SK-N-SH (cell line): ENCODE measurements at regions not wholly inside any gene's neighbourhood (a gene's known extent, or its start where the extent isn't known, plus 50 kb on each side); places are given as distances from the start of the nearest gene placed in this dataset.

ENCODE experiments used
- CTCF ChIA-PET: fragments of 300-600, 350-600 bp; formaldehyde crosslinking; extraction: SDS; loops from one replicate; lab custom pipeline; 2021; lab: Yijun Ruan, JAX
- POLR2A ChIA-PET: fragments of 350-600 bp; sonication (Branson Sonifier 250); formaldehyde crosslinking; extraction: SDS; loops from one replicate; lab custom pipeline; 2020; ENCODE audit warnings: antibody characterized with exemption, inconsistent platforms; lab: Yijun Ruan, JAX
- DNase-seq: peaks from one replicate; pipeline ENCODE4 v3.0.0; 2012
- H2AFZ ChIP-seq: fragments of 200-600 bp; sonication (generic); 2 replicates; pipeline ENCODE4 v1.8.1; 2016; ENCODE audit warnings: antibody characterized with exemption, mild to moderate bottlenecking, low read depth
- H3F3A ChIP-seq: fragments of 200-600 bp; sonication (generic); replicated peaks from 2 replicates; pipeline ENCODE3; 2016; ENCODE audit warnings: antibody characterized with exemption, mild to moderate bottlenecking; ENCODE audit not compliant: insufficient read depth
- H3K27ac ChIP-seq, 2 experiments: fragments of 200-500 bp in 1 of 2; fragments of 200-600 bp in 1 of 2; sonication (Bioruptor generic) in 1 of 2; sonication (generic), shearing (Covaris generic) in 1 of 2; 2 replicates each; pipeline versions ENCODE4 v1.5.1 to v1.6.1; 2014 to 2016; ENCODE audit warnings: low read depth in 2 of 2, inconsistent platforms in 1 of 2, low read length in 1 of 2, mild to moderate bottlenecking in 1 of 2, mixed read lengths in 1 of 2
- H3K27me3 ChIP-seq: fragments of 200-600 bp; sonication (generic), shearing (Covaris generic); 2 replicates; pipeline ENCODE4 v1.6.1; 2016; ENCODE audit warnings: mixed run types; ENCODE audit not compliant: insufficient read depth
- H3K36me3 ChIP-seq, 2 experiments: fragments of 200-500 bp in 1 of 2; fragments of 200-600 bp in 1 of 2; sonication (Bioruptor generic) in 1 of 2; sonication (generic) in 1 of 2; replicated peaks in 1 of 2; 2 replicates each; pipeline versions ENCODE3 to v1.5.1; 2014 to 2016; ENCODE audit warnings: low read length in 1 of 2, mild to moderate bottlenecking in 1 of 2; ENCODE audit not compliant: insufficient read depth in 2 of 2, control insufficient read depth in 1 of 2
- H3K4me1 ChIP-seq, 2 experiments: fragments of 200-500 bp in 1 of 2; fragments of 200-600 bp in 1 of 2; sonication (Bioruptor generic) in 1 of 2; sonication (generic), shearing (Covaris generic) in 1 of 2; 2 replicates each; pipeline versions ENCODE4 v1.5.1 to v1.6.1; 2014 to 2016; ENCODE audit warnings: low read depth in 1 of 2, low read length in 1 of 2, mixed run types in 1 of 2; ENCODE audit not compliant: insufficient read depth in 2 of 2, control insufficient read depth in 1 of 2
- H3K4me2 ChIP-seq: fragments of 200-600 bp; sonication (generic), shearing (Covaris generic); 2 replicates; pipeline ENCODE4 v1.6.1; 2017; ENCODE audit warnings: mixed run types
- H3K4me3 ChIP-seq, 2 experiments: fragments of 200-500 bp in 1 of 2; fragments of 200-600 bp in 1 of 2; sonication (Bioruptor generic) in 1 of 2; sonication (generic), shearing (Covaris generic) in 1 of 2; 2 replicates each; pipeline versions ENCODE4 v1.5.1 to v1.8.1; 2014 to 2016; ENCODE audit warnings: low read depth in 2 of 2, inconsistent platforms in 1 of 2, low read length in 1 of 2, mild to moderate bottlenecking in 1 of 2, mixed read lengths in 1 of 2, moderate library complexity in 1 of 2
- H3K79me2 ChIP-seq: fragments of 200-600 bp; sonication (generic); 2 replicates; pipeline ENCODE4 v1.8.1; 2017; ENCODE audit warnings: mild to moderate bottlenecking; ENCODE audit not compliant: insufficient read depth
- H3K9ac ChIP-seq: fragments of 200-600 bp; sonication (generic); 2 replicates; pipeline ENCODE4 v1.6.1; 2017; ENCODE audit warnings: mixed run types
- H3K9me2 ChIP-seq: fragments of 200-600 bp; sonication (generic); 2 replicates; pipeline ENCODE4 v1.6.1; 2017; ENCODE audit warnings: mixed run types
- H3K9me3 ChIP-seq: fragments of 200-600 bp; sonication (generic); 2 replicates; pipeline ENCODE4 v1.6.1; 2017; ENCODE audit warnings: mixed run types, mild to moderate bottlenecking, moderate library complexity
- H4K20me1 ChIP-seq: fragments of 200-600 bp; sonication (generic); 2 replicates; pipeline ENCODE4 v1.6.1; 2017; ENCODE audit warnings: mild to moderate bottlenecking, mixed run types; ENCODE audit not compliant: insufficient read depth
- CHD2 ChIP-seq: fragments of 150-350 bp; IDR thresholded peaks from 2 replicates; pipeline ENCODE4 v1.6.1; 2018; ENCODE audit warnings: low read length; ENCODE audit not compliant: partially characterized antibody
- CTCF ChIP-seq: fragments of 200-600 bp; sonication (generic); IDR thresholded peaks from 2 replicates; pipeline ENCODE4 v1.6.1; 2017; ENCODE audit warnings: antibody characterized with exemption, mild to moderate bottlenecking, moderate library complexity
- IRF3 ChIP-seq: fragments of 150-350 bp; IDR thresholded peaks from 2 replicates; pipeline ENCODE4 v1.6.1; 2016; ENCODE audit warnings: mild to moderate bottlenecking, low read depth, low read length
- JUND ChIP-seq: IDR thresholded peaks from 2 replicates; pipeline ENCODE4 v1.4.0; 2012
- NFIC ChIP-seq: IDR thresholded peaks from 2 replicates; pipeline ENCODE4 v1.4.0; 2012; ENCODE audit warnings: borderline replicate concordance
- NRF1 ChIP-seq: IDR thresholded peaks from 2 replicates; pipeline ENCODE4 v1.6.1; 2012; ENCODE audit warnings: low read depth, mild to moderate bottlenecking, low read length
- PBX3 ChIP-seq: IDR thresholded peaks from 2 replicates; pipeline ENCODE4; 2012
- RAD21 ChIP-seq: IDR thresholded peaks from 2 replicates; pipeline ENCODE4 v1.6.1; 2012; ENCODE audit warnings: mild to moderate bottlenecking, low read length
- REST ChIP-seq: IDR thresholded peaks from 2 replicates; pipeline ENCODE4 v1.6.1; 2012; ENCODE audit warnings: mild to moderate bottlenecking, low read depth, low read length, moderate library complexity
- SMC3 ChIP-seq: IDR thresholded peaks from 2 replicates; pipeline ENCODE4 v1.6.1; 2012; ENCODE audit warnings: low read depth, low read length, improper control_type of control experiment
- TAF1 ChIP-seq: IDR thresholded peaks from 2 replicates; pipeline ENCODE4 v1.6.1; 2012; ENCODE audit warnings: low read depth, mild to moderate bottlenecking, low read length, moderate library complexity, borderline replicate concordance
- USF1 ChIP-seq: IDR thresholded peaks from 2 replicates; pipeline ENCODE4 v1.4.0; 2012; ENCODE audit warnings: low read depth, borderline replicate concordance
- USF2 ChIP-seq: fragments of 150-350 bp; IDR thresholded peaks from 2 replicates; pipeline ENCODE4 v1.6.1; 2017; ENCODE audit warnings: antibody characterized with exemption, low read length, low read depth, borderline replicate concordance
- WGBS: methylation state at CpG from one replicate; pipeline ENCODE4 v1.1.6; 2017; ENCODE audit warnings: low lambda C conversion rate; 5-methylcytosine and 5-hydroxymethylcytosine counted together

GRCh38 chr5:167871091-167871490 lies 420.4 kb upstream of the WWC1 start:
- Histone ChIP-seq H3K27me3 (no peaks in the 10 kb centered on the region), H3K4me3 (no peak overlapping the region), H3K9me3 (no peaks in the 10 kb centered on the region), H3K9ac (no peak overlapping the region), H3K79me2 (no peaks in the 10 kb centered on the region), H2AFZ (no peak overlapping the region), H3K9me2 (no peaks in the 10 kb centered on the region), H3K4me2 (no peak overlapping the region), H3F3A (no peaks in the 10 kb centered on the region), H4K20me1 (no peaks in the 10 kb centered on the region), H3K4me1 (no peaks in the 10 kb centered on the region), H3K36me3 (no peaks in the 10 kb centered on the region), H3K27ac (no peak overlapping the region)
- DNase-seq = no peak
- WGBS = 28% methylated on average over 2 of the region's 2 CpGs
- no peak for TF ChIP-seq IRF3
- no peak for TF ChIP-seq REST
- no peak for TF ChIP-seq SMC3
- no peak for TF ChIP-seq PBX3
- no peak for TF ChIP-seq USF2
- no peak for TF ChIP-seq JUND
- TF ChIP-seq TAF1 = no peak
- TF ChIP-seq NRF1 = no peak
- TF ChIP-seq RAD21 = no peak
- TF ChIP-seq CTCF = no peak
- TF ChIP-seq USF1 = no peak
- no peak for TF ChIP-seq CHD2
- no peak for TF ChIP-seq NFIC
- ChIA-PET POLR2A (no interaction called here), CTCF (no interaction called here)
